ENCODE measurements at regions not wholly inside any gene's neighbourhood (a gene's known extent, or its start where the extent isn't known, plus 50 kb on each side); places are given as distances from the start of the nearest gene placed in this dataset.
"Not testable (repeated sequence)": the region's sequence is repeated elsewhere in the genome, so short reads cannot be mapped to it uniquely, and the experiment has no call there.

DNA sequence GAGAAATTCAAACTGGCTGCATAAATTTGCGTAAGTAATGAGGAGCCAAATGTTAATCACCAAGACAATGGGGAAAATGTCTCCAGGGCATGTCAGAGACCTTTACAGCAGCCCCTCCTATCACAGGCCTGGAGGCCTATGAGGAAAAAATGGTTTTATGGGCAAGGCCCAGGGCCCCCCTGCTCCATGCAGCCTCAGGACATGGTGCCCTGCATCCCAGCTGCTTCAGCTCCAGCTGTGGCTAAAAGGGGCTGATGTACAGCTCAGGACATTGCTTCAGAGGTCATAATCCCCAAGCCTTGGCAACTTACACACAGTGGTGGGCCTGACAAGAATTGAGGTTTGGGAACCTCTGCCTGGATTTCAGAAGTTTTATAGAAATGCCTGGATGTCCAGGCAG, 126.2 kb upstream of the TGFBR2 start:
- H3K79me2 ChIP-seq (ENCODE audit: control insufficient read depth, insufficient read depth, low read length); DNase-seq (ENCODE audit: low read depth in 2 of 2); H3K36me3 ChIP-seq (ENCODE audit: control insufficient read depth, insufficient read depth, low read length); H3K9ac ChIP-seq (ENCODE audit: insufficient read depth, low read length); H3K27me3 ChIP-seq (ENCODE audit: control insufficient read depth, insufficient read depth, low read length); H3K4me3 ChIP-seq (replicated peaks in 1 of 4; ENCODE audit: control extremely low read depth in 1 of 4, insufficient read depth in 1 of 4, low read depth in 3 of 4, low read length in 4 of 4); H2AFZ ChIP-seq (ENCODE audit: low read length); H3K9me3 ChIP-seq (ENCODE audit: control insufficient read depth, insufficient read depth, low read depth, low read length); H4K20me1 ChIP-seq (ENCODE audit: control insufficient read depth, extremely low read depth, insufficient read depth, low read length); H3K4me1 ChIP-seq (ENCODE audit: control insufficient read depth, extremely low read depth, insufficient read depth, low read length); H3K27ac ChIP-seq (ENCODE audit: insufficient read depth, low read length); H3K4me2 ChIP-seq (ENCODE audit: extremely low read depth, insufficient read depth, low read length): not testable (repeated sequence)

DNA sequence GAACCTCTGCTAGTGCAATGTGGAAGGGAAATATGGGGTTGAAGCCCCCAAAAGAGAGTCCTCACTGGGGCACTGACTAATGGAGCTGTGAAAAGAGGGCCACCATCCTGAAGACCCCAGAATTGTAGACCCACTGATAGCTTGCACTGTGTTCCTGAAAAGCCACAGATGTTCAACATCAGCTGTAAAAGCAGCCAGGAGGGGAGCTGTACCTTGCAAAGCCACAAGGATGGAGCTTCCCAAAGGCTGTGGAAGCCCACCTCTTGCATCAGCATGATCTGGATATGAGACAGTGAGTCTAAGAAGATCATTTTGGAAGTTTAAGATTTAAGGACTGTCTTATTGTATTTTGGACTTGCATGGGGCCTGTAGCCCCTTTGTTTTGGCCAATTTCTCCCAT, 125.8 kb upstream of the TGFBR2 start:
- no peak overlapping the region for H3K4me2 ChIP-seq (ENCODE audit: extremely low read depth, insufficient read depth, low read length)
- no peaks in the 10 kb centered on the region for H3K9me3 ChIP-seq (ENCODE audit: control insufficient read depth, insufficient read depth, low read depth, low read length)
- TF ChIP-seq, protein P1, sequence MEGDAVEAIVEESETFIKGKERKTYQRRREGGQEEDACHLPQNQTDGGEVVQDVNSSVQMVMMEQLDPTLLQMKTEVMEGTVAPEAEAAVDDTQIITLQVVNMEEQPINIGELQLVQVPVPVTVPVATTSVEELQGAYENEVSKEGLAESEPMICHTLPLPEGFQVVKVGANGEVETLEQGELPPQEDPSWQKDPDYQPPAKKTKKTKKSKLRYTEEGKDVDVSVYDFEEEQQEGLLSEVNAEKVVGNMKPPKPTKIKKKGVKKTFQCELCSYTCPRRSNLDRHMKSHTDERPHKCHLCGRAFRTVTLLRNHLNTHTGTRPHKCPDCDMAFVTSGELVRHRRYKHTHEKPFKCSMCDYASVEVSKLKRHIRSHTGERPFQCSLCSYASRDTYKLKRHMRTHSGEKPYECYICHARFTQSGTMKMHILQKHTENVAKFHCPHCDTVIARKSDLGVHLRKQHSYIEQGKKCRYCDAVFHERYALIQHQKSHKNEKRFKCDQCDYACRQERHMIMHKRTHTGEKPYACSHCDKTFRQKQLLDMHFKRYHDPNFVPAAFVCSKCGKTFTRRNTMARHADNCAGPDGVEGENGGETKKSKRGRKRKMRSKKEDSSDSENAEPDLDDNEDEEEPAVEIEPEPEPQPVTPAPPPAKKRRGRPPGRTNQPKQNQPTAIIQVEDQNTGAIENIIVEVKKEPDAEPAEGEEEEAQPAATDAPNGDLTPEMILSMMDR (conservative IDR thresholded peaks at IDR 0.05 in 1 of 2, IDR thresholded peaks at IDR 0.05 in 1 of 2; ENCODE audit: low read depth in 1 of 2, low read length in 2 of 2), result no peak
- TF ChIP-seq EZH2 (IDR thresholded peaks at IDR 0.05; ENCODE audit: low read length, missing control alignments), result no peak
- H3K27ac ChIP-seq (ENCODE audit: insufficient read depth, low read length), result no peak overlapping the region
- H2AFZ ChIP-seq (ENCODE audit: low read length), result no peak overlapping the region
- H3K36me3 ChIP-seq (ENCODE audit: control insufficient read depth, insufficient read depth, low read length), result no peaks in the 10 kb centered on the region
- H3K27me3 ChIP-seq (ENCODE audit: control insufficient read depth, insufficient read depth, low read length), result no peaks in the 10 kb centered on the region
- no peak overlapping the region for H3K9ac ChIP-seq (ENCODE audit: insufficient read depth, low read length)
- DNase-seq (ENCODE audit: low read depth in 2 of 2), result no peak
- peaks cover 2% of the 10 kb centered on the region for H3K4me1 ChIP-seq (ENCODE audit: control insufficient read depth, extremely low read depth, insufficient read depth, low read length)
- no peaks in the 10 kb centered on the region for H4K20me1 ChIP-seq (ENCODE audit: control insufficient read depth, extremely low read depth, insufficient read depth, low read length)
- no peaks in the 10 kb centered on the region for H3K79me2 ChIP-seq (ENCODE audit: control insufficient read depth, insufficient read depth, low read length)
- no peak overlapping the region for H3K4me3 ChIP-seq (replicated peaks in 1 of 4; ENCODE audit: control extremely low read depth in 1 of 4, insufficient read depth in 1 of 4, low read depth in 3 of 4, low read length in 4 of 4)

DNA sequence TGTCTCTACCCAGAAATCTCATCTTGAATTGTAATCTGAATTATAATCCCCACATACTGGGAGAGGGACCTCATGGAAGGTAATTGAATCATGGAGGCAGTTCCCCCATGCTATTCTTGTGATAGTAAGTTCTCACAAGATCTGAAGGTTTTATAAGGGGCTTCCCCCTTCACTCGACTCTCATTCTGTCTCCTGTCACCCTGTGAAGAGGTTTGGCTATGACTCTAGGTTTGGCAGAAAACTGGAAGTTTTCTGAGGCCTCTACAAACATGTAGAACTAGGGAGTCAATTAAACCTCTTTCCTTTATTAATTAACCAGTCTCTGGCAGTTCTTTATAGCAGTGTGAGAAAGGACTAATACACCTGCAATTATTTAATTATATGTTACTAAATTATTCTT, 125.2 kb upstream of the TGFBR2 start:
- no peak overlapping the region for H3K9ac ChIP-seq (ENCODE audit: insufficient read depth, low read length)
- DNase-seq (ENCODE audit: low read depth in 2 of 2), result no peak
- no peak overlapping the region for H3K4me2 ChIP-seq (ENCODE audit: extremely low read depth, insufficient read depth, low read length)
- H3K36me3 ChIP-seq (ENCODE audit: control insufficient read depth, insufficient read depth, low read length), result no peaks in the 10 kb centered on the region
- H3K4me1 ChIP-seq (ENCODE audit: control insufficient read depth, extremely low read depth, insufficient read depth, low read length), result peaks cover 2% of the 10 kb centered on the region
- no peak overlapping the region for H2AFZ ChIP-seq (ENCODE audit: low read length)
- TF ChIP-seq EZH2 (IDR thresholded peaks at IDR 0.05; ENCODE audit: low read length, missing control alignments), result no peak
- TF ChIP-seq, protein P1 (conservative IDR thresholded peaks at IDR 0.05 in 1 of 2, IDR thresholded peaks at IDR 0.05 in 1 of 2; ENCODE audit: low read depth in 1 of 2, low read length in 2 of 2), result no peak
- H3K4me3 ChIP-seq (replicated peaks in 1 of 4; ENCODE audit: control extremely low read depth in 1 of 4, insufficient read depth in 1 of 4, low read depth in 3 of 4, low read length in 4 of 4), result no peak overlapping the region
- no peaks in the 10 kb centered on the region for H4K20me1 ChIP-seq (ENCODE audit: control insufficient read depth, extremely low read depth, insufficient read depth, low read length)
- no peak overlapping the region for H3K27ac ChIP-seq (ENCODE audit: insufficient read depth, low read length)
- H3K9me3 ChIP-seq (ENCODE audit: control insufficient read depth, insufficient read depth, low read depth, low read length), result no peaks in the 10 kb centered on the region
- no peaks in the 10 kb centered on the region for H3K79me2 ChIP-seq (ENCODE audit: control insufficient read depth, insufficient read depth, low read length)
- no peaks in the 10 kb centered on the region for H3K27me3 ChIP-seq (ENCODE audit: control insufficient read depth, insufficient read depth, low read length)

- not testable (repeated sequence) for H3K4me3 ChIP-seq (replicated peaks in 1 of 4; ENCODE audit: control extremely low read depth in 1 of 4, insufficient read depth in 1 of 4, low read depth in 3 of 4, low read length in 4 of 4); H3K4me1 ChIP-seq (ENCODE audit: control insufficient read depth, extremely low read depth, insufficient read depth, low read length); H3K36me3 ChIP-seq (ENCODE audit: control insufficient read depth, insufficient read depth, low read length); H3K9ac ChIP-seq (ENCODE audit: insufficient read depth, low read length); H3K4me2 ChIP-seq (ENCODE audit: extremely low read depth, insufficient read depth, low read length); H3K27me3 ChIP-seq (ENCODE audit: control insufficient read depth, insufficient read depth, low read length); H4K20me1 ChIP-seq (ENCODE audit: control insufficient read depth, extremely low read depth, insufficient read depth, low read length); H3K9me3 ChIP-seq (ENCODE audit: control insufficient read depth, insufficient read depth, low read depth, low read length); H2AFZ ChIP-seq (ENCODE audit: low read length); H3K79me2 ChIP-seq (ENCODE audit: control insufficient read depth, insufficient read depth, low read length); H3K27ac ChIP-seq (ENCODE audit: insufficient read depth, low read length)
- peak in 1 of 2 donors; percentile 76 for DNase-seq (ENCODE audit: low read depth in 2 of 2)
Measured at GRCh38 chr3:30484229-30484628, 122.2 kb upstream of the TGFBR2 start.

Data from fibroblast of lung (primary cell).